Neural progenitor cell (in vitro differentiated cells): ENCODE measurements at regions not wholly inside any gene's neighbourhood (a gene's known extent, or its start where the extent isn't known, plus 50 kb on each side); places are given as distances from the start of the nearest gene placed in this dataset.

Experiments used
- EZH2 ChIP-seq: fragments of 200-600 bp; sonication (generic); IDR thresholded peaks from 2 replicates; pipeline ENCODE4 v1.6.1; 2017; ENCODE audit warnings: antibody characterized with exemption, mild to moderate bottlenecking, moderate library complexity
- EZH2phosphoT487 ChIP-seq: fragments of 200-600 bp; sonication (generic); IDR thresholded peaks from 2 replicates; pipeline ENCODE4 v1.6.1; 2017; ENCODE audit warnings: antibody characterized with exemption

- TF ChIP-seq EZH2, result no peak
- TF ChIP-seq EZH2phosphoT487, result no peak
These were observed 141.4 kb upstream of the GSE1 start for GRCh38 chr16:85471469-85472431.
